IPS DF 6.9 (cell line): ENCODE measurements at regions not wholly inside any gene's neighbourhood (a gene's known extent, or its start where the extent isn't known, plus 50 kb on each side); places are given as distances from the start of the nearest gene placed in this dataset.

Experiments
- DNase-seq: peaks from one replicate; pipeline ENCODE4 v3.0.0-alpha.2; 2013; ENCODE audit warnings: low read depth, low spot score
- H3K27ac ChIP-seq: one replicate; pipeline ENCODE4 v1.5.1; 2013; ENCODE audit warnings: low read length, control low read depth
- H3K27me3 ChIP-seq: 2 replicates; pipeline ENCODE4 v1.6.1; 2013; ENCODE audit warnings: mild to moderate bottlenecking, low read length; ENCODE audit not compliant: control insufficient read depth, insufficient read depth
- H3K36me3 ChIP-seq: 2 replicates; pipeline ENCODE4 v1.6.1; 2013; ENCODE audit warnings: low read length; ENCODE audit not compliant: control insufficient read depth, insufficient read depth
- H3K4me1 ChIP-seq: 2 replicates; pipeline ENCODE4 v1.6.1; 2013; ENCODE audit warnings: low read length; ENCODE audit not compliant: control insufficient read depth, insufficient read depth
- H3K4me3 ChIP-seq: 2 replicates; pipeline ENCODE4 v1.5.1; 2013; ENCODE audit warnings: mild to moderate bottlenecking, low read length
- H3K9me3 ChIP-seq: 2 replicates; pipeline ENCODE4 v1.6.1; 2013; ENCODE audit warnings: low read length, inconsistent platforms; ENCODE audit not compliant: control insufficient read depth, insufficient read depth
- WGBS: extraction: QIAGEN DNeasy Blood & Tissue Kit; methylation state at CpG from one replicate; pipeline ENCODE4 v1.1.7; 2013; ENCODE audit warnings: mixed read lengths, missing lambda C conversion rate; ENCODE audit not compliant: insufficient read length, insufficient coverage; 5-methylcytosine and 5-hydroxymethylcytosine counted together

DNA sequence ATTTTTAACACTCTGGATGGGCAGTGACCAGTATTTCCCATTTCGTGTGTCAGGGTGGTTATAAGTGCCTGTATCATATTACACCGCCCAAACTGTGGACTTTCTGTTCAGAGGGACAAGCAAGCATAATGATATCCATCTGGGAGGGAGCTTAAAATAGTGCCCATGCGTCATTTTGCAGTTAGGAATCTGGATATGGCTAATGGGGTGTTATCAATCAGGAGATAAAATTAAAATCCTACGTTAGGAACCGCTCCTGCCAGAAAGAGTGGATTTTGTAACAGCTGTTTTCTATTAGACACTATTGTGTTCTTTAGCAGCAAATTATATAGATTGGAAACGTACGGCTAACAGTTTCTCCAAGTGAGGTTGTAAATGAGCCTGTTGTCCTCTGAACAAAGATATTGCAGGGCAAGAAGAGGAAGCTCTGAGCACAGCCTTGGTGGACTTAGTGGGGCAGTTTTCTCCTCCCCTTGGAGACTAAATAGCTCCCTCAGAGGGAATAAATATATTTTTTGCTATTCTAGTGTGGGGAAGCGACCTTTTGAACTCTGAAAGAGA is 160.4 kb downstream of the SPATA31D1 start:
- Histone ChIP-seq H3K27ac (no peak overlapping the region), H3K36me3 (no peaks in the 10 kb centered on the region), H3K27me3 (no peaks in the 10 kb centered on the region), H3K9me3 (no peaks in the 10 kb centered on the region), H3K4me1 (no peaks in the 10 kb centered on the region), H3K4me3 (no peak overlapping the region)
- WGBS, result no CpG with 5 or more reads among the region's 8 CpGs
- no peak for DNase-seq

DNA sequence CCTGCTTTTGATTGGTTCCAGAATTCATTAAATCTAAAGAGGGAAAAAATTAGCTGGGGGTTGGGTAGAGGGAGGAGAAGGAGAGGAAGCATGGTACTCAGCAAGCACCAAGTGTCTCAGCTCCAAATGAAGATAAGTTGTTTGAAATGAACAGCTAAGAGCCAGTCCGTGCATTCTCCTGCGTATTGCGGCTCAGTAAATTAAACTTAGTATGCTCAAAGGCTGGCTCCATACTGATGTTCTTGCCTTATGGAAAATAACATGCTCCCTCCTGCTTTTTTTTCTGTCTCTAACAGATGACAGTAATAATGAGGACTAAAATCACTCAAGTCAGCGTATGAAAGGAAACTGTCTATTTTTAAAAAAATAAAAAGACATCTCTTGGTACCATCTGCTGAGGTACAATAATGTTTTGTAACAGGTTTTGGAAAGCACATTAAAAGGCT is 161.0 kb downstream of the SPATA31D1 start:
- H3K4me3 ChIP-seq, result no peak overlapping the region

DNA sequence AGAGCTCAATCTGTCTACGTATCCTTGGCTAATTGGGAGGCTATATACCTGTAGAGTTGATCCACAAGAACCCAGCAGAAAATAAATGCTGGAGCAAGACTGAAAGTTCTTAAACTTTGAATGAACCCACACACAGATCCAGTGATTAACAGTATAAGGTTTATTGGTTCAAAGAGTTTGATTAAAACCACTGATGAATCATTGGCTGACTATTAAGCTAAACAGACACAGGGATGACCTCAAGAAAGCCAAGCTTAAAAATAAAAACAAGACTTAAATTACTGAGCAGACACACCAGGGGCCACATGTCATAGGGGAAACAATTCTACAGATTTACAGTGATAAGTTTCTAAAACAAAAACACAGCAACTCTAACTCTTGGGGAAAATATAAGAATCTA is 163.6 kb downstream of the SPATA31D1 start:
- DNase-seq, result no peak
- H3K27me3 ChIP-seq, result no peaks in the 10 kb centered on the region
- WGBS, result no CpG with 5 or more reads among the region's 1 CpG
- no peaks in the 10 kb centered on the region for H3K9me3 ChIP-seq
- H3K4me1 ChIP-seq, result no peaks in the 10 kb centered on the region
- H3K27ac ChIP-seq, result no peak overlapping the region
- no peaks in the 10 kb centered on the region for H3K36me3 ChIP-seq
- H3K4me3 ChIP-seq, result no peak overlapping the region

More for the DNA sequence above, 161.0 kb downstream of the SPATA31D1 start:
- no peaks in the 10 kb centered on the region for H3K36me3 ChIP-seq
- H3K27me3 ChIP-seq, result no peaks in the 10 kb centered on the region
- WGBS, result no CpG with 5 or more reads among the region's 4 CpGs
- H3K9me3 ChIP-seq, result no peaks in the 10 kb centered on the region
- H3K4me1 ChIP-seq, result no peaks in the 10 kb centered on the region
- no peak for DNase-seq
- H3K27ac ChIP-seq, result no peak overlapping the region

DNA sequence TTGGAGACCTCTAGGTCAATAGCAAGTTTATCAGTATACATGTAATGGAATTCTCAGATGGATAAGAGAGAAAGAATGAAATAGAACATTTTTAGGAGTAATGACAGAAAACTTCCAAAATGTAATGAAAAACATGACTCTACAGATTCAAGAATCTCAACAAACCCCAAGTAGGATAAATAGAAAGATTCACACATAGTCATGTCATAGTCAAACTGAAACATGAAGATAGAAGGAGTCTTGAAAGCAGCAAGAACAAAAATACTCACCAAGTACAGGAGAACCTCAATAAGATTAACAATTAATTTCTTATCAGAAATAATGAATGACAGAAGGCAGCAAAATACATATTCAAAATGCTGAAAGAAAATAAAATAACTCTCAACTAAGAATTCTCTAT is 164.5 kb downstream of the SPATA31D1 start:
- H3K4me1 ChIP-seq, result no peaks in the 10 kb centered on the region
- H3K27me3 ChIP-seq, result no peaks in the 10 kb centered on the region
- H3K9me3 ChIP-seq, result no peaks in the 10 kb centered on the region
- no peak overlapping the region for H3K27ac ChIP-seq
- no peak for DNase-seq
- H3K4me3 ChIP-seq, result no peak overlapping the region
- no peaks in the 10 kb centered on the region for H3K36me3 ChIP-seq

DNA sequence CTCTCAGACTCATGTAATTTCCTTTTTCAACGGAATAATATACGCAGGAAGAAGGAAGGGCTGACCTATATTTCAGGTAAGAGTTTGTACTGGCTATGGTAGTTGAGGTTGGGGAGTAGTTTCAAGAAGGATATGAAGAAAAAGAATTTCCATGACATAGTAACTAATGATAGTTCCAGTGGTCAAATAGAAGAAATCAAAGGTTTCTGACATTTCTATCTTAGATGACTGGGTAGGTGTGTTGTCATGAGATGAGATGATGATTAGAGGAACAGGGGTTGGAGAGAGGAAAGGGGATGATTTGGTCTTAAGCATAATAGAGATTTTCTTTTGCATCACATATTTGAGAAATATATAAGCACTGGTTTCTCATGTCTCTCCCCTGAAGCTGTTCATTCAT is 166.0 kb downstream of the SPATA31D1 start:
- Histone ChIP-seq H3K4me1 (no peaks in the 10 kb centered on the region), H3K4me3 (no peak overlapping the region), H3K36me3 (no peaks in the 10 kb centered on the region), H3K27me3 (no peaks in the 10 kb centered on the region), H3K27ac (no peak overlapping the region), H3K9me3 (no peaks in the 10 kb centered on the region)
- no CpG with 5 or more reads among the region's 2 CpGs for WGBS
- no peak for DNase-seq

DNA sequence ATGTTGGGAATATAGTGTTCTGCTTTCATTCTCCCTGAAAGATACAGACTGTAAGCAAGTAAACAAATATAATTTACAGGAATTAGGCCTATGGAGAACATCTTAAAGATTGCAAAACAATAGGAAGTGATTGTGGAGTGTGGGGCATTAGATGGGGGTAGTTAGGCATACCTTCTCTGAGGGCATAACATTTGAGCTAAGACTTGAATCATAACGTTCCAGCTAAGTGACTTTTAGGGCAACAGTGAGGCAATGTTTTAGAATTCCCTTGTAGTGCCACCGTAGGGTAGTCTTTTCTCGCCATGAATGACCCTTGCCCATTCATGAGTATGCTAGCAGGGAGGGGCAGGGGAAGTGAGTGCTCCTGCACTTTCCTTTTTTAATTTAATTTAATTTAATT is 173.3 kb downstream of the SPATA31D1 start:
- no peak overlapping the region for H3K27ac ChIP-seq
- H3K4me1 ChIP-seq, result no peaks in the 10 kb centered on the region
- H3K36me3 ChIP-seq, result no peaks in the 10 kb centered on the region
- no peak overlapping the region for H3K4me3 ChIP-seq
- no peaks in the 10 kb centered on the region for H3K27me3 ChIP-seq
- no CpG with 5 or more reads among the region's 3 CpGs for WGBS
- DNase-seq, result no peak
- H3K9me3 ChIP-seq, result no peaks in the 10 kb centered on the region

DNA sequence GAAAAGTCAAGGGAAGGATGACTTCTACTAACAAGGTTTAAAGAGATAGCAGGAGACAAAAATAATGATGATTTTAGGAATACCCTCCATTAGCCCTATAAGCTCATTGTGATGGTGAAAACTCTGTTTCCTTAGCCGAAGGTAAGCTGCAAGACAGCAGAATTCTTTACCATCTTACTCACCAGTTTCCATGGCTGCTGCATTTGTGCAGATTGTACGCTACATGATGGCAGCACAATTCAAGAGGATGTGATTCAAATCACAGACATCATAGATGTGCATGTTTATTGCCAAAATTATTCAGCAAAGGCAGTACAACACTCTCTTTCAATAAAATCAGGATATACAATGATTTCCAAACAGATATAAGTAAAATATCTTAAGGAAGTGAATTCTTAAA is 175.6 kb downstream of the SPATA31D1 start:
- no peaks in the 10 kb centered on the region for H3K36me3 ChIP-seq
- H3K4me1 ChIP-seq, result no peaks in the 10 kb centered on the region
- no peak overlapping the region for H3K4me3 ChIP-seq
- H3K27me3 ChIP-seq, result no peaks in the 10 kb centered on the region
- no peaks in the 10 kb centered on the region for H3K9me3 ChIP-seq
- DNase-seq, result no peak
- WGBS, result no CpG with 5 or more reads among the region's 2 CpGs
- H3K27ac ChIP-seq, result no peak overlapping the region

DNA sequence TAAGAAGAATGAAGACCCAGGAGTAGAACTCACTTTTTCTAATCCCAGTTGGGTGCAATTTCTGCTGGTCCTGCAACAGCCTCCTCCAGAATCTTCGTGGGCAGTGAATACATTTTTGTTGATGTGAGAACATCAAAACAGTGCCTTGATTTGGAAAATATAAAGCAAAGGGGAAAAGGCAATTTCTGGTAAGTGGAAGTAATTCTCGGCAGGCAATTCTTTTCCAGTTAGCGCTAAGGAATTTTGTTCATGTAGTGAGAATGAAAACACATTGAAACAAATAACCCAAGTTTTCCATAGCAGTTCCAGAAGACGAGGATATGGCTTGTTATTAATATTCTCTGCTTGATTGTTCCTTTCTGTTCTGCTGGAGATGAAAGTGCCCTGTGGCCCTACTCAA is 178.7 kb downstream of the SPATA31D1 start:
- Histone ChIP-seq H3K27me3 (no peaks in the 10 kb centered on the region), H3K36me3 (no peaks in the 10 kb centered on the region), H3K27ac (no peak overlapping the region), H3K4me3 (no peak overlapping the region), H3K9me3 (no peaks in the 10 kb centered on the region), H3K4me1 (0 out of 2 replicates have a peak, but pooled peaks cover 1% of the 10 kb centered on the region)
- DNase-seq, result no peak
- WGBS, result no CpG with 5 or more reads among the region's 4 CpGs

DNA sequence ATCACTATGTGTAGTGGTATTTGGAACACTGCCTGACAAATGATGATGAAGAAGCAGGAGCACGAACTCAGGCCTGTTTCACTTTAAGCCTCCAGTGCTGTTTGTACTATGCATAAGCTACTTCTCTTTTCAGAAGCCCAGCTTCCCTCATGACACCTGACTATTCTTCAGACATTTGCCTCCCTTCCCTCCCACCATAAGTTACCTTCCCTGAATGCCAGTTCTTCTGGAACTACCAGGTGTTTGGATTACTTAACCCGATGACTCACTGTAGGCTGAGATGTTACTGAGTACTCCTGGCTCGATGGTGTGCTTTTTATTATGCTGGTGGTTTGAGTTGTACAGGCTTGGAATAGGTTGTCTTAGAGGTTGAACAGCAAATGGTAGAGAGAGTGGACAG is 180.0 kb downstream of the SPATA31D1 start:
- no peak for DNase-seq
- WGBS, result no CpG with 5 or more reads among the region's 3 CpGs
- no peak overlapping the region for H3K27ac ChIP-seq
- no peaks in the 10 kb centered on the region for H3K27me3 ChIP-seq
- no peaks in the 10 kb centered on the region for H3K9me3 ChIP-seq
- H3K36me3 ChIP-seq, result no peaks in the 10 kb centered on the region
- H3K4me3 ChIP-seq, result no peak overlapping the region
- H3K4me1 ChIP-seq, result 0 out of 2 replicates have a peak, but pooled peaks cover 1% of the 10 kb centered on the region

DNA sequence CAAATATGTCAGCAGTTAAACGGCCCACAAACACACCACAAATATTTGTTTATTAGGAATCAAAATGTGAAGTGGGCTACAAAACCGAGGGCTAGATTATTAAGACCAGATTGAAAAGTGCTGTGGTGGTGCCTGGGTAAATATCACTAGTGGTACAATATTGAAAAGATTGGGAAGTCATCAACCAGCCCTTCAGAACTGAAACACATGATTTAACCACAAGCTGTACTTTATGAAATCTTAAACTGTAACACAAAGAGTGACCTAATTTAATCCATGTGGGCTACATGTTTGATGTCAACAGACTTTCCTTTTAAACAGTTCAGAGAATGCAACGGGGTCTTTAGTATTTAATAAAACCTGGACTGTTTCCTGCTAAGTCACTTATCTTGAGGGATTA is 182.3 kb downstream of the SPATA31D1 start:
- no CpG with 5 or more reads among the region's 3 CpGs for WGBS

DNA sequence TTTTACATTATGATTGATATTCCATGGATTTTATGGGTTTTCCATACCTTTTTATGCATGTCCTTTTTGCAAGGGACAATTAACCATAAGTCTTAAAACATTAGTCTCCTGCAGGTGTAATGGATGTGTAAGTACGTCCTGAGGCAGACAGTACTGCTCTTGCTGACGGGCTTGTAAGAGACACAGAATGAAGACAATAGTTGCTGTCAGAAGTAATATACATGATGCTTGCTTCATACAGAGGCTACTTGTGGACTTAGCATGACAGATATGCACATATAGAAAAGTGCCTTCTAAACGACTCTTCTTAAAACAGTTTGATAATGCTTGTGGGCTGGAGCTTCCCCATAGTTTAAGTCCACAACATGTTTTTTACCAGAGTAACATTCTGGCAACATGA is 182.7 kb downstream of the SPATA31D1 start:
- Histone ChIP-seq H3K27me3 (no peaks in the 10 kb centered on the region), H3K9me3 (no peaks in the 10 kb centered on the region), H3K27ac (no peak overlapping the region), H3K4me1 (0 out of 2 replicates have a peak, but pooled peaks cover 1% of the 10 kb centered on the region), H3K4me3 (no peak overlapping the region), H3K36me3 (no peaks in the 10 kb centered on the region)
- no CpG with 5 or more reads among the region's 3 CpGs for WGBS
- no peak for DNase-seq

More for the DNA sequence above, 182.3 kb downstream of the SPATA31D1 start:
- Histone ChIP-seq H3K9me3 (no peaks in the 10 kb centered on the region), H3K27ac (no peak overlapping the region), H3K27me3 (no peaks in the 10 kb centered on the region), H3K36me3 (no peaks in the 10 kb centered on the region), H3K4me3 (no peak overlapping the region), H3K4me1 (0 out of 2 replicates have a peak, but pooled peaks cover 1% of the 10 kb centered on the region)
- DNase-seq, result no peak
